Smooth muscle cell (in vitro differentiated cells): ENCODE measurements at regions not wholly inside any gene's neighbourhood (a gene's known extent, or its start where the extent isn't known, plus 50 kb on each side); places are given as distances from the start of the nearest gene placed in this dataset.
A peak's percentile ranks its signal among the peaks of the same experiment; 100 is the strongest.

Source experiments
- DNase-seq: peaks from one replicate; lab custom pipeline; 2025; ENCODE audit not compliant: unreplicated experiment; lab: John Stamatoyannopoulos, UW
- H2AFZ ChIP-seq: fragments of 200-600 bp; sonication (generic); 2 replicates; pipeline ENCODE4 v1.6.0; 2016; ENCODE audit warnings: antibody characterized with exemption, low read depth, mild to moderate bottlenecking
- H3F3A ChIP-seq: fragments of 200-600 bp; sonication (generic); 2 replicates; pipeline ENCODE4 v1.6.0; 2017; ENCODE audit warnings: antibody characterized with exemption, low read depth
- H3K27ac ChIP-seq: fragments of 200-600 bp; sonication (generic); 2 replicates; pipeline ENCODE4 v1.5.1; 2016; ENCODE audit warnings: low read depth, mild to moderate bottlenecking
- H3K27me3 ChIP-seq: fragments of 200-600 bp; sonication (generic); 2 replicates; pipeline ENCODE4 v1.6.1; 2016; ENCODE audit warnings: low read depth, mild to moderate bottlenecking
- H3K36me3 ChIP-seq: fragments of 200-600 bp; sonication (generic); 2 replicates; pipeline ENCODE4 v1.5.1; 2016; ENCODE audit warnings: low read depth
- H3K4me1 ChIP-seq: fragments of 200-600 bp; sonication (generic); 2 replicates; pipeline ENCODE4 v1.5.1; 2016; ENCODE audit warnings: low read depth
- H3K4me2 ChIP-seq: fragments of 200-600 bp; sonication (generic); 2 replicates; pipeline ENCODE4 v1.6.0; 2016; ENCODE audit warnings: mild to moderate bottlenecking
- H3K4me3 ChIP-seq: fragments of 200-600 bp; sonication (generic); 2 replicates; pipeline ENCODE4 v1.5.1; 2016; ENCODE audit warnings: mild to moderate bottlenecking
- H3K79me2 ChIP-seq: fragments of 200-600 bp; sonication (generic); 2 replicates; pipeline ENCODE4 v1.6.0; 2016; ENCODE audit warnings: low read depth, mild to moderate bottlenecking
- H3K9ac ChIP-seq: fragments of 200-600 bp; sonication (generic); 2 replicates; pipeline ENCODE4 v1.6.0; 2016; ENCODE audit warnings: low read depth
- H3K9me3 ChIP-seq: fragments of 200-600 bp; sonication (generic); replicated peaks from 2 replicates; pipeline ENCODE4 v1.5.1; 2016; ENCODE audit warnings: low read depth
- H4K20me1 ChIP-seq: fragments of 200-600 bp; sonication (generic); 2 replicates; pipeline ENCODE4 v1.6.0; 2016; ENCODE audit warnings: low read depth
- CTCF ChIP-seq: fragments of 200-600 bp; sonication (generic); IDR thresholded peaks from 2 replicates; pipeline ENCODE4 v1.5.1; 2017; ENCODE audit warnings: borderline replicate concordance, mild to moderate bottlenecking, antibody characterized with exemption; ENCODE audit not compliant: insufficient read depth, poor library complexity, severe bottlenecking
- WGBS: methylation state at CpG from one replicate; pipeline ENCODE4 v1.1.7; 2016; ENCODE audit warnings: low lambda C conversion rate; 5-methylcytosine and 5-hydroxymethylcytosine counted together

GRCh38 chrX:147675819-147676218 is 235.9 kb upstream of the FMR1 start:
- H3K4me3 ChIP-seq: no peak overlapping the region
- no peaks in the 10 kb centered on the region for H3K36me3 ChIP-seq
- TF ChIP-seq CTCF: no peak
- H3K27me3 ChIP-seq: no peaks in the 10 kb centered on the region
- no peaks in the 10 kb centered on the region for H4K20me1 ChIP-seq
- DNase-seq: no peak
- no peak overlapping the region for H2AFZ ChIP-seq
- no peak overlapping the region for H3K27ac ChIP-seq
- no peaks in the 10 kb centered on the region for H3K79me2 ChIP-seq
- H3F3A ChIP-seq: no peaks in the 10 kb centered on the region
- no peaks in the 10 kb centered on the region for H3K4me1 ChIP-seq
- H3K4me2 ChIP-seq: no peak overlapping the region
- WGBS: 95% methylated on average over 2 of the region's 2 CpGs
- H3K9ac ChIP-seq: no peak overlapping the region
- H3K9me3 ChIP-seq: no peaks in the 10 kb centered on the region

- H3K9ac ChIP-seq: no peak overlapping the region
- no peak overlapping the region for H3K4me2 ChIP-seq
- WGBS: 45% methylated on average over 5 of the region's 5 CpGs
- H3K79me2 ChIP-seq: no peaks in the 10 kb centered on the region
- no peaks in the 10 kb centered on the region for H3K36me3 ChIP-seq
- H3K9me3 ChIP-seq: no peaks in the 10 kb centered on the region
- no peaks in the 10 kb centered on the region for H3F3A ChIP-seq
- no peak for DNase-seq
- no peak overlapping the region for H3K4me3 ChIP-seq
- H3K27me3 ChIP-seq: no peaks in the 10 kb centered on the region
- no peaks in the 10 kb centered on the region for H4K20me1 ChIP-seq
- H2AFZ ChIP-seq: no peak overlapping the region
- H3K27ac ChIP-seq: peak overlapping the region; percentile 35
- TF ChIP-seq CTCF: no peak
- no peaks in the 10 kb centered on the region for H3K4me1 ChIP-seq
These were observed 232.2 kb upstream of the FMR1 start for GRCh38 chrX:147679356-147680005.

- WGBS: 57% methylated on average over 4 of the region's 4 CpGs
- DNase-seq: no peak
- no peaks in the 10 kb centered on the region for H3K36me3 ChIP-seq
- no peaks in the 10 kb centered on the region for H3F3A ChIP-seq
- H3K79me2 ChIP-seq: no peaks in the 10 kb centered on the region
- H2AFZ ChIP-seq: no peak overlapping the region
- H3K4me2 ChIP-seq: no peak overlapping the region
- no peak for TF ChIP-seq CTCF
- no peaks in the 10 kb centered on the region for H3K27me3 ChIP-seq
- H4K20me1 ChIP-seq: no peaks in the 10 kb centered on the region
- no peak overlapping the region for H3K4me3 ChIP-seq
- H3K4me1 ChIP-seq: no peaks in the 10 kb centered on the region
- H3K27ac ChIP-seq: no peak overlapping the region
- H3K9ac ChIP-seq: no peak overlapping the region
- H3K9me3 ChIP-seq: no peaks in the 10 kb centered on the region
These were observed 231.5 kb upstream of the FMR1 start for GRCh38 chrX:147680251-147680650.

GRCh38 chrX:147693511-147693910 is 218.2 kb upstream of the FMR1 start:
- WGBS: 60% methylated on average over 2 of the region's 2 CpGs
- H3K4me2 ChIP-seq: no peak overlapping the region
- no peak overlapping the region for H2AFZ ChIP-seq
- no peaks in the 10 kb centered on the region for H3K27me3 ChIP-seq
- no peak for DNase-seq
- no peaks in the 10 kb centered on the region for H3F3A ChIP-seq
- no peaks in the 10 kb centered on the region for H3K36me3 ChIP-seq
- H3K9me3 ChIP-seq: no peaks in the 10 kb centered on the region
- TF ChIP-seq CTCF: no peak
- H3K9ac ChIP-seq: no peak overlapping the region
- H3K79me2 ChIP-seq: no peaks in the 10 kb centered on the region
- H4K20me1 ChIP-seq: no peaks in the 10 kb centered on the region
- H3K4me1 ChIP-seq: peaks cover under 1% of the 10 kb centered on the region
- no peak overlapping the region for H3K4me3 ChIP-seq
- no peak overlapping the region for H3K27ac ChIP-seq
